ENCODE measurements at regions not wholly inside any gene's neighbourhood (a gene's known extent, or its start where the extent isn't known, plus 50 kb on each side); places are given as distances from the start of the nearest gene placed in this dataset.

DNA sequence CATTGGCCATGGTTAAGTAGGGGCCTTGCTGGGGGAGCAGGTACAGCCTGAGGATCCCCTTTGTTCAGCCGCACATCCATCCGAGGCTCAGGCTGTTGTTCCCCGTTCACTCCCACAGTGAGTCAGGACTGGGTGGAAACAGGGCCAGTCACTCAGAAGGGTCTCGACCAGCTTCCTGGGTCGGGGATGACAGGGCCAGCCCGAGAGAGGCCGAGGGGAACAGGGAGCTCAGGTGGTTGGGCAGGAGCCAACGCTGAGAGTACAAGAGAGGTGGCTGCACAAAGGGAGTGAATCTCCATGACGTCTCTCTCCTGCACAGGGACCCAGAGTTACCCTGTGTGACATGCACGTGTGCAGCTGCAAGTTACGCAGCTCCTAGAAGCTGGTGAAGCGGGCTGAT lies 97.2 kb upstream of the SHANK2 start:
- no peak for DNase-seq (ENCODE audit: extremely low read depth, insufficient read length)
- TF ChIP-seq, protein P1, sequence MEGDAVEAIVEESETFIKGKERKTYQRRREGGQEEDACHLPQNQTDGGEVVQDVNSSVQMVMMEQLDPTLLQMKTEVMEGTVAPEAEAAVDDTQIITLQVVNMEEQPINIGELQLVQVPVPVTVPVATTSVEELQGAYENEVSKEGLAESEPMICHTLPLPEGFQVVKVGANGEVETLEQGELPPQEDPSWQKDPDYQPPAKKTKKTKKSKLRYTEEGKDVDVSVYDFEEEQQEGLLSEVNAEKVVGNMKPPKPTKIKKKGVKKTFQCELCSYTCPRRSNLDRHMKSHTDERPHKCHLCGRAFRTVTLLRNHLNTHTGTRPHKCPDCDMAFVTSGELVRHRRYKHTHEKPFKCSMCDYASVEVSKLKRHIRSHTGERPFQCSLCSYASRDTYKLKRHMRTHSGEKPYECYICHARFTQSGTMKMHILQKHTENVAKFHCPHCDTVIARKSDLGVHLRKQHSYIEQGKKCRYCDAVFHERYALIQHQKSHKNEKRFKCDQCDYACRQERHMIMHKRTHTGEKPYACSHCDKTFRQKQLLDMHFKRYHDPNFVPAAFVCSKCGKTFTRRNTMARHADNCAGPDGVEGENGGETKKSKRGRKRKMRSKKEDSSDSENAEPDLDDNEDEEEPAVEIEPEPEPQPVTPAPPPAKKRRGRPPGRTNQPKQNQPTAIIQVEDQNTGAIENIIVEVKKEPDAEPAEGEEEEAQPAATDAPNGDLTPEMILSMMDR (IDR thresholded peaks at IDR 0.05; ENCODE audit: insufficient read depth, low read length, poor library complexity, severe bottlenecking) = no peak
- Histone ChIP-seq H3K27me3 (replicated peaks; ENCODE audit: control insufficient read depth, insufficient read depth, low read length) (no peaks in the 10 kb centered on the region; the same call in 1 of the 2 replicates), H3K36me3 (ENCODE audit: control insufficient read depth, insufficient read depth, low read length) (no peaks in the 10 kb centered on the region), H3K4me3 (replicated peaks; ENCODE audit: low read depth, low read length) (no peak overlapping the region)

DNA sequence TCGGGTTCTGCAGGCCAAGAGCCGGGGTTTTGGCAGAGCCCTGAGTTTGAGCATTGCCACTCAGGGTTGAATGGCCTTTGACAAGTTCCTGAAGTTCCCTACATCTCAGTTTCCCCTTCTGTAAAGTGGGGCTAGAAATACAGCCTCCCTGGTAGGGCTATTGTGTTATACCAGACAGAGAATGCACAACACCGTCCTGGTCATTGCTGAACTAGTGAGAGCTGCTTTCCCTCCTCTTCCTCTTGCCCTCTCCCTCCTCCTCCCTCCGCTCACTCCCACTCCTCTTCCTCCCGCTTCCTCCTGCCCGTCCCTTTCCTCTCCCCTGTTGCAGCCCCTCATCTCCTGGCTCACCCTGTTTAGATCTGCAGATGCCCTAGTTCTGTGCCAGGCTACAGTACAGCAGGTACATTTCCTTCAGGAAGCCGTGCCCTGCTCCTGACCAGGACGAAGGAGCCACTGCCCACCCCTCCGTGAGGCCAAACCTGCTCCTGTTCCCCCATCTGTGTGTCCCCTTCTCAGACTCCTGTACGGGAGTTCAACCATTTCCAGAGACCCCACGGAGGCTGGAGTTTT lies 91.5 kb upstream of the SHANK2 start:
- peaks cover 3% of the 10 kb centered on the region for H3K27me3 ChIP-seq (replicated peaks; ENCODE audit: control insufficient read depth, insufficient read depth, low read length)
- DNase-seq (ENCODE audit: extremely low read depth, insufficient read length) = no peak
- no peaks in the 10 kb centered on the region for H3K36me3 ChIP-seq (ENCODE audit: control insufficient read depth, insufficient read depth, low read length)
- TF ChIP-seq, protein P1 (IDR thresholded peaks at IDR 0.05; ENCODE audit: insufficient read depth, low read length, poor library complexity, severe bottlenecking) = no peak
- no peak overlapping the region for H3K4me3 ChIP-seq (replicated peaks; ENCODE audit: low read depth, low read length)

DNA sequence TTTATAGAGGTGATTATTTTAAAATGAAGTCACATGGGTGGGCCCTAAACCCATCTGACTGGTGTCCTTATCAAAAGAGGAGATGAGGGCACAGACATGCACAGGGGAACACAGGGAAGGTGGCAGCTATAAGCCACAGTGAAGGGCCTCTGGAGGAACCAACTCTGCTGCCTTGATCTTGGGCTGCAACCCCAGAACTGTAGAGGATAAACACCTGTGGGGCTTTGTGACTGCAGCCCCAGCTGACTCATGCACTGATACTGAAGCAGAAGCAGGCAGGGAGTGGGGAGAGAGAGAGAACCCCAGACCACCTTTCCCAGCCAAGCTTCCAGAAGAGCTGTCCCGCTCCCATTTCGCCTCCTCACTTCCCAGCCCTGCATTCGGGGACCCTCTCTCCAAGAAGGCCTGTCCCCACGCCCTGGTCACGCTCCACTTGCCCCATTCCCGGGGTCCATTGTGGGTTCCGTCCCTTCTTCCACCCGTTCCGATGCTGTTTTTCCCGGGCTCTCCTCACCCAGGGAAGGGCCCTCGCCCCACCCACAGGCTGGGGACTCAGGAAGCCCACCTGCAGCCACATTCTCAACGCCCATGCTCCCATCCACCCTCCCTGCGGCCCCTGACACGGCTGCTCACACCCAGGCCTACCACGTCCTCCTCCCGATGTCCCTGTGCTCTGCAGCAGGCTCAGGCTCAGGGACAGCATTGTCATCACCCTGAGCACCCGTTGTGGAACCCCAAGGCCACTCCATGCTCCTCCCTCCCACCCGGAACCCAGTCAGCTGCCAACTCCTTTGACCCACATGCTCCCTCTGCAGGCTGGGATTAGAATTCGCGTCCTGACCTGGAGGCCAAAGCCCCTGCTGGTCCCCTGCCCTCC lies 90.8 kb upstream of the SHANK2 start:
- DNase-seq (ENCODE audit: extremely low read depth, insufficient read length) = no peak
- H3K27me3 ChIP-seq (replicated peaks; ENCODE audit: control insufficient read depth, insufficient read depth, low read length) = peaks cover 3% of the 10 kb centered on the region
- TF ChIP-seq, protein P1 (IDR thresholded peaks at IDR 0.05; ENCODE audit: insufficient read depth, low read length, poor library complexity, severe bottlenecking) = peak; percentile 74
- no peaks in the 10 kb centered on the region for H3K36me3 ChIP-seq (ENCODE audit: control insufficient read depth, insufficient read depth, low read length)
- H3K4me3 ChIP-seq (replicated peaks; ENCODE audit: low read depth, low read length) = no peak overlapping the region

DNA sequence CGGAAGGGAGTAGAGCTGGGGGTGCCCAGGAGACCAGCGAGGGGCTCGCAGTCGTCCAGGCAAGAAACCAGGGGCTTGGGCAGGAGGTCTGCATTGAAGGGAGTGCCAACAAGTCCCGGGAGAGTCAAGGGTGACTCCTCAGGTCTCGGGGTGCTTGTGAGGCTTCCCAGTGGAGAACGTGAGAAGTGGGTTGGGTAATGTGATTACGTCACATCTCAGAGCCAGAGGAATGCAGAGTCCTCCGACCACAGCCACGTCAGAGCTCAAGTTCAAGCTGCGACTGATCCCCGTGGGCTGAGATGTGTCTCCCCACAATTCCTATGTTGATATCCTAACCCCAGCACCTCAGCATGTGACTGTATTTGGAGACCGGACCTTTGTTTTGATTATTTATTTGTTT lies 89.7 kb upstream of the SHANK2 start:
- no peaks in the 10 kb centered on the region for H3K36me3 ChIP-seq (ENCODE audit: control insufficient read depth, insufficient read depth, low read length)
- H3K27me3 ChIP-seq (replicated peaks; ENCODE audit: control insufficient read depth, insufficient read depth, low read length) = peaks cover 3% of the 10 kb centered on the region
- no peak overlapping the region for H3K4me3 ChIP-seq (replicated peaks; ENCODE audit: low read depth, low read length)
- no peak for DNase-seq (ENCODE audit: extremely low read depth, insufficient read length)
- TF ChIP-seq, protein P1 (IDR thresholded peaks at IDR 0.05; ENCODE audit: insufficient read depth, low read length, poor library complexity, severe bottlenecking) = no peak

DNA sequence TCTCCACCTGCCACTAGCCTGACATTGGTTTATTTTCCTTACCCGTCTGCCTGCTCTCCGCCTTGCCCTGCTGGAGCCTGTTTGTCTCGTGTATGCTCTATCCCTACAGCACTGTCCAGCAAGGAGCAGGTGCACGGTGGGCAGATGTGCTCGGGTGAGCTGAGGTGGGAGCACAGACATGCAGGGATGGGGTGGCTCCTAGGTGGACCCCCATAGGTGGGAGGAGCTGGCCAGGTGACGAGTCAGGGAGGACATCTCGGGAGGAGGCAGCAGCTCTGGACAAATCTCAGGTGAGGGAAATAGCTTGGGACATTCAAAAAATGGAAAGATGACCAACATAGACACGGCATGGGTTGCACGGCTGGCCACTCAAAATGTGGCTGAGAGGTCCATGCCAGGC lies 89.2 kb upstream of the SHANK2 start:
- Histone ChIP-seq H3K36me3 (ENCODE audit: control insufficient read depth, insufficient read depth, low read length) (no peaks in the 10 kb centered on the region), H3K27me3 (replicated peaks; ENCODE audit: control insufficient read depth, insufficient read depth, low read length) (peaks cover 3% of the 10 kb centered on the region), H3K4me3 (replicated peaks; ENCODE audit: low read depth, low read length) (no peak overlapping the region)
- DNase-seq (ENCODE audit: extremely low read depth, insufficient read length) = no peak
- TF ChIP-seq, protein P1 (IDR thresholded peaks at IDR 0.05; ENCODE audit: insufficient read depth, low read length, poor library complexity, severe bottlenecking) = no peak
